OCI-LY7 (cell line): ENCODE measurements at regions not wholly inside any gene's neighbourhood (a gene's known extent, or its start where the extent isn't known, plus 50 kb on each side); places are given as distances from the start of the nearest gene placed in this dataset.

Experiments
- BruUV-seq: library from RNA; stranded (reverse); fragments of 400-500 nt; replicated peaks from 2 replicates; lab custom pipeline; 2021; lab: Mats Ljungman, UMichigan
- CTCF ChIA-PET: fragments of 300-600 bp; sonication (Branson Sonifier 250); formaldehyde crosslinking; loops from one replicate; lab custom pipeline; 2022; ENCODE audit warnings: antibody characterized with exemption; ENCODE audit not compliant: unreplicated experiment; lab: Charles Lee
- POLR2A ChIA-PET: fragments of 300-600 bp; sonication (Branson Sonifier 250); formaldehyde crosslinking; loops from one replicate; lab custom pipeline; 2022; ENCODE audit warnings: antibody characterized with exemption; lab: Charles Lee
- DNase-seq: peaks from one replicate; pipeline ENCODE4 v3.0.0-alpha.2; 2015; ENCODE audit warnings: low spot score
- H2AFZ ChIP-seq: fragments of 200-600 bp; sonication (generic), shearing (Covaris generic); 2 replicates; pipeline ENCODE4 v1.6.1; 2014; ENCODE audit warnings: mild to moderate bottlenecking, antibody characterized with exemption, low read length, moderate library complexity
- H3K27ac ChIP-seq: fragments of 200-600 bp; sonication (generic); 2 replicates; pipeline ENCODE4 v1.5.1; 2014; ENCODE audit warnings: mixed run types, low read depth, mild to moderate bottlenecking, moderate library complexity, low read length, inconsistent platforms; ENCODE audit not compliant: poor library complexity, severe bottlenecking
- H3K36me3 ChIP-seq: fragments of 200-600 bp; sonication (generic); 2 replicates; pipeline ENCODE4 v1.6.1; 2014; ENCODE audit warnings: mild to moderate bottlenecking, antibody characterized with exemption, low read length, moderate library complexity, mixed read lengths; ENCODE audit not compliant: insufficient read depth
- H3K4me1 ChIP-seq: fragments of 200-600 bp; sonication (generic); 2 replicates; pipeline ENCODE4 v1.5.1; 2014; ENCODE audit warnings: mild to moderate bottlenecking, low read length; ENCODE audit not compliant: insufficient read depth, poor library complexity, severe bottlenecking
- H3K4me2 ChIP-seq: fragments of 200-600 bp; sonication (generic); 2 replicates; pipeline ENCODE4 v1.6.1; 2014; ENCODE audit warnings: mild to moderate bottlenecking, low read length
- H3K4me3 ChIP-seq: fragments of 200-600 bp; sonication (generic); 2 replicates; pipeline ENCODE4 v1.5.1; 2014; ENCODE audit warnings: mild to moderate bottlenecking, low read depth, low read length; ENCODE audit not compliant: poor library complexity, severe bottlenecking
- H3K79me2 ChIP-seq: fragments of 200-600 bp; sonication (generic); 2 replicates; pipeline ENCODE4 v1.6.1; 2016; ENCODE audit warnings: low read depth, mild to moderate bottlenecking, low read length, moderate library complexity, mixed read lengths; ENCODE audit not compliant: insufficient read depth
- H3K9me2 ChIP-seq: fragments of 200-600 bp; sonication (generic); 2 replicates; pipeline ENCODE4 v1.6.1; 2016; ENCODE audit warnings: mild to moderate bottlenecking, low read length, mixed read lengths; ENCODE audit not compliant: insufficient read depth
- H3K9me3 ChIP-seq: fragments of 200-600 bp; sonication (generic); 2 replicates; pipeline ENCODE4 v1.6.1; 2014; ENCODE audit warnings: mild to moderate bottlenecking, mixed run types, low read length, mixed read lengths
- H4K20me1 ChIP-seq: fragments of 200-600 bp; sonication (generic); 2 replicates; pipeline ENCODE4 v1.6.1; 2014; ENCODE audit warnings: mild to moderate bottlenecking, antibody characterized with exemption, low read length, moderate library complexity, mixed read lengths; ENCODE audit not compliant: insufficient read depth
- CTCF ChIP-seq: fragments of 200-600 bp; sonication (generic); conservative IDR thresholded peaks from 2 replicates; pipeline ENCODE4 v1.5.1; 2014; ENCODE audit warnings: mild to moderate bottlenecking, antibody characterized with exemption, low read length, moderate library complexity, mixed read lengths
- EZH2phosphoT487 ChIP-seq: fragments of 200-600 bp; sonication (generic); IDR thresholded peaks from 2 replicates; pipeline ENCODE4 v1.6.1; 2018; ENCODE audit warnings: low read depth, borderline replicate concordance, mild to moderate bottlenecking, mixed run types, antibody characterized with exemption, low read length, moderate library complexity, mixed read lengths
- intact Hi-C: fragments of 100-400 bp; cut with micrococcal nuclease; formaldehyde crosslinking; loops from one replicate; pipeline ENCODE4 v1.10.0; 2022; ENCODE audit not compliant: unreplicated experiment

DNA sequence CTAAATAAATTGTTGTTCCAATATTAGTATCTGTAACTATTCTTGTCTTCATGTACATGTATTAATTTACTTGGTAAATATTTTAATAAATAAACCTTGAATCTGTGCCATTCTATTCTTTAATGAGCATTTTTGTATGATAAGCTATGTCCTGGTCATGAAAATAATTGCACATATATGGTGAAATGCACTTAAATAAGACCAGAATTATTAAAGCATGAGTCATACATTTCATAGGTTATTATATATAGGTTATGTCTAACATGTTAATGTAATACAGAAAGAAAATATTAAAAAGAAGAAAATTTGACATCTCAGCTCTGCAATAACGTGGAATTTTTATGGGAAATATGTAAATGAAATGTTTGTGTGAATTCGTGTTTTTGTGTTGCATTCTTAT, 1168.1 kb downstream of the TAF11L14 start:
- no peaks in the 10 kb centered on the region for H3K79me2 ChIP-seq
- no peak overlapping the region for H3K4me2 ChIP-seq
- intact Hi-C loops: no loop called here
- H2AFZ ChIP-seq: no peak overlapping the region
- H3K4me3 ChIP-seq: no peak overlapping the region
- H3K27ac ChIP-seq: no peak overlapping the region
- H3K4me1 ChIP-seq: no peaks in the 10 kb centered on the region
- BruUV-seq: no TSS peak
- H4K20me1 ChIP-seq: no peaks in the 10 kb centered on the region
- DNase-seq: no peak
- H3K36me3 ChIP-seq: no peaks in the 10 kb centered on the region
- TF ChIP-seq CTCF: no peak
- no peak for TF ChIP-seq EZH2phosphoT487
- ChIA-PET CTCF (no interaction called here), POLR2A (interaction anchor here (0.9 to 1.4 kb wide), 4 partner anchors 11 to 111 kb away, joined by 3 read pairs; no protein-coding TSS in a partner anchor)
- H3K9me3 ChIP-seq: no peaks in the 10 kb centered on the region
- H3K9me2 ChIP-seq: no peaks in the 10 kb centered on the region

DNA sequence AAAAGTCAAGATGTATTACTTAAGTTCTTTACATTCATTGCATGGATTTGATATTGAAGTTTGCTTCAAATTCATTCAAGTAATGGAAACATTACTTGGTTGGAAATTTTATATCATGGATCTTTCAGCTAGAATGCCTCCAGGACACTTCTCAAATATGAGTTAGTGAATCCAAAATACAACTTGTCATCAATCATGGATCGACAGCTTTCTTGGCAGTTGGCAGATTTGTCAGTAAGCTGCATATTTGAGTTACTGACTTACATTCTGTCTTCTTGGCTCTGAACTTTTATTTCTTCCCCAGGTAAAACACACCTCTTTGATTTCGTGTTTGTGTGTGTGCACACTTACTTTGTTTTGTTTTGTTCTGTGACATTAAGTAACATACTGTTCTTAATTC, 1171.1 kb downstream of the TAF11L14 start:
- no peaks in the 10 kb centered on the region for H3K36me3 ChIP-seq

More for the DNA sequence above, 1171.1 kb downstream of the TAF11L14 start:
- Histone ChIP-seq H3K9me3 (no peaks in the 10 kb centered on the region), H3K4me1 (no peaks in the 10 kb centered on the region), H4K20me1 (no peaks in the 10 kb centered on the region), H3K4me3 (no peak overlapping the region), H3K9me2 (no peaks in the 10 kb centered on the region), H3K4me2 (no peak overlapping the region), H2AFZ (no peak overlapping the region), H3K27ac (no peak overlapping the region), H3K79me2 (no peaks in the 10 kb centered on the region)
- no peak for DNase-seq
- intact Hi-C loops: no loop called here
- no TSS peak for BruUV-seq
- POLR2A ChIA-PET: interaction anchor here (0.7 to 1.3 kb wide), 2 partner anchors 14 to 29 kb away, joined by 3 to 4 read pairs; no protein-coding TSS in a partner anchor
- TF ChIP-seq EZH2phosphoT487 (no peak), CTCF (no peak)
- CTCF ChIA-PET: no interaction called here
